SK-N-SH treated with all-trans-retinoic acid at 6 μM for 48 hours (cell line): ENCODE measurements at regions not wholly inside any gene's neighbourhood (a gene's known extent, or its start where the extent isn't known, plus 50 kb on each side); places are given as distances from the start of the nearest gene placed in this dataset.

ENCODE experiments used
- ARNTL ChIP-seq: fragments of 450-650 bp; formaldehyde crosslinking; IDR thresholded peaks from 2 replicates; pipeline ENCODE4 v1.5.0; 2020; ENCODE audit warnings: low read depth, mild to moderate bottlenecking, moderate library complexity, borderline replicate concordance
- CSDC2 ChIP-seq: fragments of 250-450 bp; sonication (Bioruptor Pico); IDR thresholded peaks from 2 replicates; pipeline ENCODE4 v1.5.0; 2020; ENCODE audit warnings: mild to moderate bottlenecking, moderate library complexity
- GLIS3 ChIP-seq: fragments of 250-450 bp; sonication (Bioruptor Pico); IDR thresholded peaks from 2 replicates; pipeline ENCODE4 v1.5.0; 2020; ENCODE audit warnings: mild to moderate bottlenecking, moderate library complexity
- ISL1 ChIP-seq: fragments of 250-450 bp; sonication (Bioruptor Pico); IDR thresholded peaks from 2 replicates; pipeline ENCODE4 v2.1.2; 2022; ENCODE audit warnings: mild to moderate bottlenecking, moderate library complexity
- OSR1 ChIP-seq: fragments of 250-450 bp; sonication (Bioruptor Pico); IDR thresholded peaks from 2 replicates; pipeline ENCODE4 v1.8.0; 2022; ENCODE audit warnings: moderate library complexity, mild to moderate bottlenecking, inconsistent platforms
- PATZ1 ChIP-seq: fragments of 250-450 bp; sonication (Bioruptor Pico); IDR thresholded peaks from 2 replicates; pipeline ENCODE4 v1.8.0; 2020; ENCODE audit warnings: mild to moderate bottlenecking, moderate library complexity, borderline replicate concordance
- RARB ChIP-seq: fragments of 250-450 bp; sonication (Bioruptor Pico); IDR thresholded peaks from 2 replicates; pipeline ENCODE4 v1.8.0; 2021; ENCODE audit warnings: mild to moderate bottlenecking, moderate library complexity
- ZC3H10 ChIP-seq: fragments of 250-450 bp; sonication (Bioruptor Pico); IDR thresholded peaks from 2 replicates; pipeline ENCODE4 v1.5.1; 2021; ENCODE audit warnings: mild to moderate bottlenecking, moderate library complexity
- ZFP30 ChIP-seq: fragments of 450-650 bp; formaldehyde crosslinking; IDR thresholded peaks from 2 replicates; pipeline ENCODE4 v1.5.0; 2022; ENCODE audit warnings: mild to moderate bottlenecking, moderate library complexity
- ZNF70 ChIP-seq: fragments of 450-650 bp; formaldehyde crosslinking; IDR thresholded peaks from 2 replicates; pipeline ENCODE4 v1.5.0; 2020; ENCODE audit warnings: mild to moderate bottlenecking, moderate library complexity
- ZNF8 ChIP-seq: fragments of 450-650 bp; formaldehyde crosslinking; IDR thresholded peaks from 2 replicates; pipeline ENCODE4 v1.5.0; 2020; ENCODE audit warnings: mild to moderate bottlenecking, moderate library complexity
- TF ChIP-seq, protein P1 (sequence below): fragments of 250-450 bp; sonication (Bioruptor Pico); IDR thresholded peaks from 2 replicates; pipeline ENCODE4 v1.5.0; 2020; ENCODE audit warnings: mild to moderate bottlenecking, moderate library complexity
- TF ChIP-seq, protein P2 (sequence below): fragments of 250-450 bp; sonication (Bioruptor Pico); IDR thresholded peaks from 2 replicates; pipeline ENCODE4 v1.5.1; 2020; ENCODE audit warnings: low read depth, mild to moderate bottlenecking, moderate library complexity
- TF ChIP-seq, protein P3 (sequence below): fragments of 250-450 bp; sonication (Bioruptor Pico); IDR thresholded peaks from 2 replicates; pipeline ENCODE4 v1.5.1; 2021; ENCODE audit warnings: mild to moderate bottlenecking, moderate library complexity

DNA sequence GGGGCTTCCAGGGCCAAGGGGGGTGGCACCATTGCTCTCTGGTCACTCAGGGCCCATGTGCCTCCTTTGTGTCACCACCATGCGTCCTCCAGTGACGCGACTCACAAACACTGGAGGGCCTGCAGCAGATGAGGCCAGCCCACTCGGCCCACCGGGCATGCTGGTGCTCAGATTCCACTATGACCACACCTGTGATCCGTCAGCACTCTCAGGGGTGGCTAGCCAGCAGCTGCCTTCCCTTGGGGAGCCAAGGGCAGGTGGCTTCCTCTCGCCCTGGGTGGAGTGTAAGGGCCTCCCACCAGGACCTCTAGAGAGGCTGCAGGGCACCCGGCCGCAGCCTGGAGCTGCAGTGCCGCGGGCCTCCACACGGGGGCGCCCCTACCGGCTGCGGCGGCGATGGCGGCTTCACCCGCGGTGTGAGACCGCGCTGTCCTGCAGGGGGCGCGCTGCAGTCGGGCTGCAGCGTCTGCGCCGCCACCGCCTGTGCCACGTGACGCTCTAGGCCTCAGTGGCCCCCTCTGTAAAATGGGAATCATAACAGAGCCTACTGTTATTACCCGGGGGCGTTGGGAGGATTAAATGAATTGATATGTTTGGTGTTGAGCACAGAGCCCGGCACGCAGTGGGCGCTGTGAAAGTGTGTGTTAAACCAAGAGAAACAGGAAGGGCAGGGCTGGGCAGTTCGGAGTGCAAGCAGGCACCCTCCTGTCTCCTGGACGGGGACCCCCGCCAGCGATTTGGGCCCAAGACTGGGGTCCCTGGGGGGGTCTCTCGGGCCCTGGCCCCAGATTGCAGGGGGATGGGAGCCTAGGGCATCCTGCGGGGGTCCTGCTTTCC is 192.4 kb upstream of the GSE1 start:
- TF ChIP-seq ZNF70 (no peak), ZC3H10 (no peak), CSDC2 (CRISPR knock-in tag) (no peak), PATZ1 (no peak), RARB (no peak), ARNTL (CRISPR knock-in tag) (no peak), ZNF8 (CRISPR knock-in tag) (no peak), ISL1 (CRISPR knock-in tag) (no peak), ZFP30 (CRISPR knock-in tag) (no peak), GLIS3 (CRISPR knock-in tag) (no peak), OSR1 (CRISPR knock-in tag) (no peak)
- TF ChIP-seq, protein P1, sequence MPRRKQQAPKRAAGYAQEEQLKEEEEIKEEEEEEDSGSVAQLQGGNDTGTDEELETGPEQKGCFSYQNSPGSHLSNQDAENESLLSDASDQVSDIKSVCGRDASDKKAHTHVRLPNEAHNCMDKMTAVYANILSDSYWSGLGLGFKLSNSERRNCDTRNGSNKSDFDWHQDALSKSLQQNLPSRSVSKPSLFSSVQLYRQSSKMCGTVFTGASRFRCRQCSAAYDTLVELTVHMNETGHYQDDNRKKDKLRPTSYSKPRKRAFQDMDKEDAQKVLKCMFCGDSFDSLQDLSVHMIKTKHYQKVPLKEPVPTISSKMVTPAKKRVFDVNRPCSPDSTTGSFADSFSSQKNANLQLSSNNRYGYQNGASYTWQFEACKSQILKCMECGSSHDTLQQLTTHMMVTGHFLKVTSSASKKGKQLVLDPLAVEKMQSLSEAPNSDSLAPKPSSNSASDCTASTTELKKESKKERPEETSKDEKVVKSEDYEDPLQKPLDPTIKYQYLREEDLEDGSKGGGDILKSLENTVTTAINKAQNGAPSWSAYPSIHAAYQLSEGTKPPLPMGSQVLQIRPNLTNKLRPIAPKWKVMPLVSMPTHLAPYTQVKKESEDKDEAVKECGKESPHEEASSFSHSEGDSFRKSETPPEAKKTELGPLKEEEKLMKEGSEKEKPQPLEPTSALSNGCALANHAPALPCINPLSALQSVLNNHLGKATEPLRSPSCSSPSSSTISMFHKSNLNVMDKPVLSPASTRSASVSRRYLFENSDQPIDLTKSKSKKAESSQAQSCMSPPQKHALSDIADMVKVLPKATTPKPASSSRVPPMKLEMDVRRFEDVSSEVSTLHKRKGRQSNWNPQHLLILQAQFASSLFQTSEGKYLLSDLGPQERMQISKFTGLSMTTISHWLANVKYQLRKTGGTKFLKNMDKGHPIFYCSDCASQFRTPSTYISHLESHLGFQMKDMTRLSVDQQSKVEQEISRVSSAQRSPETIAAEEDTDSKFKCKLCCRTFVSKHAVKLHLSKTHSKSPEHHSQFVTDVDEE (CRISPR knock-in tag), result no peak
- TF ChIP-seq, protein P2, sequence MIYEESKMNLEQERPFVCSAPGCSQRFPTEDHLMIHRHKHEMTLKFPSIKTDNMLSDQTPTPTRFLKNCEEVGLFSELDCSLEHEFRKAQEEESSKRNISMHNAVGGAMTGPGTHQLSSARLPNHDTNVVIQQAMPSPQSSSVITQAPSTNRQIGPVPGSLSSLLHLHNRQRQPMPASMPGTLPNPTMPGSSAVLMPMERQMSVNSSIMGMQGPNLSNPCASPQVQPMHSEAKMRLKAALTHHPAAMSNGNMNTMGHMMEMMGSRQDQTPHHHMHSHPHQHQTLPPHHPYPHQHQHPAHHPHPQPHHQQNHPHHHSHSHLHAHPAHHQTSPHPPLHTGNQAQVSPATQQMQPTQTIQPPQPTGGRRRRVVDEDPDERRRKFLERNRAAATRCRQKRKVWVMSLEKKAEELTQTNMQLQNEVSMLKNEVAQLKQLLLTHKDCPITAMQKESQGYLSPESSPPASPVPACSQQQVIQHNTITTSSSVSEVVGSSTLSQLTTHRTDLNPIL (CRISPR knock-in tag), result no peak
- TF ChIP-seq, protein P3, sequence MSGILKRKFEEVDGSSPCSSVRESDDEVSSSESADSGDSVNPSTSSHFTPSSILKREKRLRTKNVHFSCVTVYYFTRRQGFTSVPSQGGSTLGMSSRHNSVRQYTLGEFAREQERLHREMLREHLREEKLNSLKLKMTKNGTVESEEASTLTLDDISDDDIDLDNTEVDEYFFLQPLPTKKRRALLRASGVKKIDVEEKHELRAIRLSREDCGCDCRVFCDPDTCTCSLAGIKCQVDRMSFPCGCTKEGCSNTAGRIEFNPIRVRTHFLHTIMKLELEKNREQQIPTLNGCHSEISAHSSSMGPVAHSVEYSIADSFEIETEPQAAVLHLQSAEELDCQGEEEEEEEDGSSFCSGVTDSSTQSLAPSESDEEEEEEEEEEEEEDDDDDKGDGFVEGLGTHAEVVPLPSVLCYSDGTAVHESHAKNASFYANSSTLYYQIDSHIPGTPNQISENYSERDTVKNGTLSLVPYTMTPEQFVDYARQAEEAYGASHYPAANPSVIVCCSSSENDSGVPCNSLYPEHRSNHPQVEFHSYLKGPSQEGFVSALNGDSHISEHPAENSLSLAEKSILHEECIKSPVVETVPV (CRISPR knock-in tag), result no peak
